ENCODE measurements at regions not wholly inside any gene's neighbourhood (a gene's known extent, or its start where the extent isn't known, plus 50 kb on each side); places are given as distances from the start of the nearest gene placed in this dataset.

- DNase-seq (ENCODE audit: low read depth): no peak
Observed at GRCh38 chr4:62135565-62136156, 935.5 kb downstream of the ADGRL3 start.

DNA sequence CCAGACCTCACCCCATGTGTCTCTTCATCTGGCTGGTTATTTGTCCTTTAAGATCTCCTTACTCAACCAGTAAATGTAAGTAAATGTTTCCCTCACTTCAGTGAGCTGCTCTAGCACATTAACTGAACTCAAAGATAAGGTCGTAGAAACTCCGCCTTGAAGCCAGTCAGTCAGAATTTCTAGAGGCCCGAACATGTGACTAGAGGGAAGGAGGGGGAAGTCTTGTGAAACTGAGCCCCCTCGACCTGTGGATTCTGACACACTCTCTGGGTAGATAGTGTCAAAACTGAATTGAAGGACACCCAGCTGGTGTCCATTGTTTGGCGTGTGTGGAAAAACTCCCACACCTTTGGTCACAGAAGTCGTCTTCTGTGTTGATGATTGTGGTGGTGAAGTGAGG is 933.9 kb downstream of the ADGRL3 start:
- DNase-seq (ENCODE audit: low read depth): no peak

GRCh38 chr4:62133101-62133897 is 933.2 kb downstream of the ADGRL3 start:
- DNase-seq (ENCODE audit: low read depth): no peak

DNA sequence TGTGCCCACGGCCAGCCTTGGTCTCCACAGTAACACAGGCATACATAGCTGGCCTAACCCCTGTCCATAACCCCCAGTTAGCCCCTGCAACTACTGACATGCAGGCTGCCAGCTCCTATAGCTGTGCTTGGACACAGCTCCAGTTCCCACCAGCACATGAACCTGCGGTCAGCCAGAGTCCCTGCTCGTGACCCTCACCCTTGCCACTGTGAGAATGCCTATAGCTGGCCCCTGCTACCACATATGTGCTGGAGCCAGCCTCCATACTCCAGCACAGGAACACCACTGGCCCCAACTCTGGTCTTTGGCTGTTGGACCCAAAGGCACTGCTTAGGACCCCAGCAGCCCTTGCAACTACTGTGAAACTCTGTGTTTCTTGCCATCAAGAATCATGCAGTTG is 930.9 kb downstream of the ADGRL3 start:
- no peak for DNase-seq (ENCODE audit: low read depth)

DNA sequence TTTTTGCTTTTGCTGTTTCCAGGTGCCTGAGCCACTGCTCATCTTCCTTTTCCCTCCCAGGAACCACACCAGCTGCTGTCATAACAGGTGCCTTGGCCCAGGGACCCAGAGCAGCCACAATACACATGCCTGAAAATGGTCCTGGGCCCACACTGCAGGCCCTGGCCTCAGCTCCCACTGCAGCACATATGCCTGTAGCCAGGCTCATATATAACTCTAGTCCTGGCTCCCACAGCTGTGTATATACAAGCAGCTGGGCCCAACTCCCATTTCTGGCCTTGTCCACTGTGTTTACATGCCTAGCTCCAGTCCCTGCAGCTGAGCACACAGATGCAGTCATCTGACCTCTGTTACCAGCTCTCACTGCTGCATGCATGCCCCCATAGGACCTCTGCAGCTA is 930.5 kb downstream of the ADGRL3 start:
- DNase-seq (ENCODE audit: low read depth): no peak

GRCh38 chr4:62130230-62130629 is 930.1 kb downstream of the ADGRL3 start:
- no peak for DNase-seq (ENCODE audit: low read depth)

Data from non-pigmented ciliary epithelial cell (primary cell).